Stimulated activated CD4-positive, alpha-beta T cell treated with anti-CD3 and anti-CD28 coated beads, Interleukin-15, amount 100 ng/mL, for 1 hour (primary cell): ENCODE measurements at regions not wholly inside any gene's neighbourhood (a gene's known extent, or its start where the extent isn't known, plus 50 kb on each side); places are given as distances from the start of the nearest gene placed in this dataset.

Experiments
- DNase-seq, 2 donors: peaks; one replicate each; pipeline ENCODE4 v3.0.0-alpha.2; 2020; ENCODE audit warnings: low read depth in 1 of 2, low spot score in 1 of 2

GRCh38 chr5:117103703-117104102 lies 529.1 kb upstream of the SEMA6A start:
- no peak for DNase-seq

- no peak for DNase-seq
Measured at GRCh38 chr5:117102591-117102990, 528.0 kb upstream of the SEMA6A start.

- DNase-seq = no peak
Measured at GRCh38 chr5:117100176-117100575, 525.6 kb upstream of the SEMA6A start.

- no peak for DNase-seq
Measured at GRCh38 chr5:117098094-117098493, 523.5 kb upstream of the SEMA6A start.

- DNase-seq = no peak
Measured at GRCh38 chr5:117095346-117096332, 521.0 kb upstream of the SEMA6A start.

- no peak for DNase-seq
Measured at GRCh38 chr5:117094114-117094815, 519.6 kb upstream of the SEMA6A start.

GRCh38 chr5:117093653-117094052 lies 519.0 kb upstream of the SEMA6A start:
- no peak for DNase-seq

- no peak for DNase-seq
Measured at GRCh38 chr5:117089001-117089400, 514.4 kb upstream of the SEMA6A start.

- no peak for DNase-seq
Measured at GRCh38 chr5:117088176-117088575, 513.6 kb upstream of the SEMA6A start.

GRCh38 chr5:117084067-117084466 lies 509.4 kb upstream of the SEMA6A start:
- no peak for DNase-seq

- no peak for DNase-seq
Measured at GRCh38 chr5:117082977-117083376, 508.4 kb upstream of the SEMA6A start.

- DNase-seq = no peak
Measured at GRCh38 chr5:117077142-117077541, 502.5 kb upstream of the SEMA6A start.

GRCh38 chr5:117072439-117072838 lies 497.8 kb upstream of the SEMA6A start:
- DNase-seq = no peak

GRCh38 chr5:117065800-117066199 lies 491.2 kb upstream of the SEMA6A start:
- DNase-seq = no peak

GRCh38 chr5:117065161-117065560 lies 490.5 kb upstream of the SEMA6A start:
- DNase-seq = no peak

GRCh38 chr5:117060099-117060498 lies 485.5 kb upstream of the SEMA6A start:
- DNase-seq = no peak

GRCh38 chr5:117058740-117059139 lies 484.1 kb upstream of the SEMA6A start:
- no peak for DNase-seq

GRCh38 chr5:117055517-117055916 lies 480.9 kb upstream of the SEMA6A start:
- DNase-seq = no peak

GRCh38 chr5:117054911-117055310 lies 480.3 kb upstream of the SEMA6A start:
- DNase-seq = no peak

- no peak for DNase-seq
Measured at GRCh38 chr5:117054141-117054540, 479.5 kb upstream of the SEMA6A start.

GRCh38 chr5:117041926-117042595 lies 467.4 kb upstream of the SEMA6A start:
- DNase-seq = no peak

- no peak for DNase-seq
Measured at GRCh38 chr5:117039035-117039434, 464.4 kb upstream of the SEMA6A start.
